ENCODE measurements at regions not wholly inside any gene's neighbourhood (a gene's known extent, or its start where the extent isn't known, plus 50 kb on each side); places are given as distances from the start of the nearest gene placed in this dataset.

- dilution Hi-C loops (cut with MboI; ENCODE audit: extremely low pct_ligation_motif_present, low sequenced_read_pairs), result no loop called here
- no peak overlapping the region for H3K4me2 ChIP-seq (ENCODE audit: control insufficient read depth, extremely low read depth, insufficient read depth, low read depth, low read length)
- H3K27ac ChIP-seq (ENCODE audit: control insufficient read depth, insufficient read depth, low read length), result no peak overlapping the region
- no peaks in the 10 kb centered on the region for H3K79me2 ChIP-seq (ENCODE audit: control insufficient read depth, insufficient read depth, low read length)
- TF ChIP-seq CTCF (optimal IDR thresholded peaks at IDR 0.05 in 1 of 3, IDR thresholded peaks at IDR 0.05 in 1 of 3, conservative IDR thresholded peaks at IDR 0.05 in 1 of 3; ENCODE audit: extremely low read depth in 1 of 3, insufficient read depth in 2 of 3, low read length in 3 of 3), result no peak
- TF ChIP-seq EZH2 (IDR thresholded peaks at IDR 0.05; ENCODE audit: low read length), result no peak
- DNase-seq (ENCODE audit: low read depth, low spot score) (no peak), FAIRE-seq (no peak)
- no peak overlapping the region for H3K4me3 ChIP-seq (ENCODE audit: control insufficient read depth in 2 of 3, extremely low read depth in 1 of 3, insufficient read depth in 2 of 3, low read depth in 1 of 3, low read length in 3 of 3)
- no peaks in the 10 kb centered on the region for H3K36me3 ChIP-seq (ENCODE audit: control insufficient read depth in 2 of 2, extremely low read depth in 1 of 2, insufficient read depth in 2 of 2, low read length in 2 of 2)
- H3K9ac ChIP-seq (ENCODE audit: control insufficient read depth, extremely low read depth, insufficient read depth, low read length), result no peak overlapping the region
- H3K4me1 ChIP-seq (ENCODE audit: control insufficient read depth, extremely low read depth, insufficient read depth, low read length), result no peaks in the 10 kb centered on the region
- no peaks in the 10 kb centered on the region for H3K9me3 ChIP-seq (ENCODE audit: control insufficient read depth, low read depth, low read length)
- H3K9me1 ChIP-seq (ENCODE audit: control insufficient read depth, extremely low read depth, insufficient read depth, low read length), result no peaks in the 10 kb centered on the region
- no peak overlapping the region for H2AFZ ChIP-seq (ENCODE audit: control insufficient read depth, low read length)
- no peaks in the 10 kb centered on the region for H3K27me3 ChIP-seq (ENCODE audit: control insufficient read depth, extremely low read depth, insufficient read depth, low read length)
- no peaks in the 10 kb centered on the region for H4K20me1 ChIP-seq (ENCODE audit: control insufficient read depth, extremely low read depth, insufficient read depth, low read length)
Observed at GRCh38 chr6:91926361-91926760, 1339.5 kb upstream of the MAP3K7 start.

- no peak overlapping the region for H2AFZ ChIP-seq (ENCODE audit: control insufficient read depth, low read length)
- no peaks in the 10 kb centered on the region for H3K79me2 ChIP-seq (ENCODE audit: control insufficient read depth, insufficient read depth, low read length)
- H4K20me1 ChIP-seq (ENCODE audit: control insufficient read depth, extremely low read depth, insufficient read depth, low read length), result no peaks in the 10 kb centered on the region
- no peak overlapping the region for H3K9ac ChIP-seq (ENCODE audit: control insufficient read depth, extremely low read depth, insufficient read depth, low read length)
- H3K9me3 ChIP-seq (ENCODE audit: control insufficient read depth, low read depth, low read length), result no peaks in the 10 kb centered on the region
- TF ChIP-seq EZH2 (IDR thresholded peaks at IDR 0.05; ENCODE audit: low read length), result no peak
- TF ChIP-seq CTCF (optimal IDR thresholded peaks at IDR 0.05 in 1 of 3, IDR thresholded peaks at IDR 0.05 in 1 of 3, conservative IDR thresholded peaks at IDR 0.05 in 1 of 3; ENCODE audit: extremely low read depth in 1 of 3, insufficient read depth in 2 of 3, low read length in 3 of 3), result no peak
- H3K9me1 ChIP-seq (ENCODE audit: control insufficient read depth, extremely low read depth, insufficient read depth, low read length), result no peaks in the 10 kb centered on the region
- no peaks in the 10 kb centered on the region for H3K4me1 ChIP-seq (ENCODE audit: control insufficient read depth, extremely low read depth, insufficient read depth, low read length)
- H3K27me3 ChIP-seq (ENCODE audit: control insufficient read depth, extremely low read depth, insufficient read depth, low read length), result no peaks in the 10 kb centered on the region
- no peaks in the 10 kb centered on the region for H3K36me3 ChIP-seq (ENCODE audit: control insufficient read depth in 2 of 2, extremely low read depth in 1 of 2, insufficient read depth in 2 of 2, low read length in 2 of 2)
- dilution Hi-C loops (cut with MboI; ENCODE audit: extremely low pct_ligation_motif_present, low sequenced_read_pairs), result no loop called here
- DNase-seq (ENCODE audit: low read depth, low spot score) (no peak), FAIRE-seq (no peak)
- H3K4me3 ChIP-seq (ENCODE audit: control insufficient read depth in 2 of 3, extremely low read depth in 1 of 3, insufficient read depth in 2 of 3, low read depth in 1 of 3, low read length in 3 of 3), result no peak overlapping the region
- no peak overlapping the region for H3K27ac ChIP-seq (ENCODE audit: control insufficient read depth, insufficient read depth, low read length)
- no peak overlapping the region for H3K4me2 ChIP-seq (ENCODE audit: control insufficient read depth, extremely low read depth, insufficient read depth, low read depth, low read length)
Observed at GRCh38 chr6:91911945-91912344, 1325.1 kb upstream of the MAP3K7 start.

Data from keratinocyte (primary cell).